Right cardiac atrium (tissue), 5 donors: ENCODE measurements at regions not wholly inside any gene's neighbourhood (a gene's known extent, or its start where the extent isn't known, plus 50 kb on each side); places are given as distances from the start of the nearest gene placed in this dataset.

Experiments used
- ATAC-seq, 2 donors: fragments of 200-7000 bp; cut with Tn5 transposase; one replicate each; pipeline versions ENCODE4 v1.8.0 to v1.9.1; 2020; ENCODE audit warnings: moderate library complexity in 2 of 2, mild to moderate bottlenecking in 1 of 2
- DNase-seq, 3 donors: peaks; one replicate each; pipeline ENCODE4 v3.0.0-alpha.2; 2020
- H3K27ac ChIP-seq: one replicate; pipeline ENCODE4 v1.5.1; 2013; ENCODE audit warnings: mild to moderate bottlenecking, low read length, control low read depth, moderate library complexity
- H3K27me3 ChIP-seq: one replicate; pipeline ENCODE4 v1.6.1; 2013; ENCODE audit not compliant: control insufficient read depth, insufficient read depth
- H3K4me1 ChIP-seq: one replicate; pipeline ENCODE4 v1.6.1; 2013; ENCODE audit warnings: low read length; ENCODE audit not compliant: control insufficient read depth, insufficient read depth
- H3K4me3 ChIP-seq: one replicate; pipeline ENCODE4 v1.5.1; 2013; ENCODE audit warnings: low read length, control low read depth
- H3K9me3 ChIP-seq: one replicate; pipeline ENCODE4 v1.6.1; 2013; ENCODE audit warnings: low read length; ENCODE audit not compliant: control insufficient read depth
- WGBS: extraction: QIAGEN DNeasy Blood & Tissue Kit; methylation state at CpG from one replicate; pipeline ENCODE4 v1.1.7; 2013; 5-methylcytosine and 5-hydroxymethylcytosine counted together
- intact Hi-C, 4 donors: fragments of 100-400 bp; cut with DNase I; formaldehyde crosslinking; loops; one replicate each; pipeline versions ENCODE4 v1.11.0 to v1.14.0; 2022 to 2023
- donor health status: healthy with polysubstance abuse.
- donor health status: DM: no; HTN: yes; CAD: no.
- donor health status: DM: no; HTN: no; CAD: no.
- donor health status: DM: no; HTN: yes; CAD: no; lungs with severe emphysema.
- donor health status: DM: yes; HTN: yes; CAD: no.

GRCh38 chr10:105697290-105697780 lies 1056.2 kb downstream of the SORCS3 start:
- intact Hi-C loops, result no loop called here
- Histone ChIP-seq H3K9me3 (no peaks in the 10 kb centered on the region), H3K27me3 (no peaks in the 10 kb centered on the region), H3K4me3 (no peak overlapping the region), H3K27ac (no peak overlapping the region), H3K4me1 (no peaks in the 10 kb centered on the region)
- WGBS, result 48% methylated on average over 3 of the region's 3 CpGs
- no peak for DNase-seq
- no peak for ATAC-seq

- ATAC-seq (no peak), DNase-seq (no peak)
- Histone ChIP-seq H3K27me3 (no peaks in the 10 kb centered on the region), H3K4me3 (no peak overlapping the region), H3K9me3 (no peaks in the 10 kb centered on the region), H3K27ac (no peak overlapping the region), H3K4me1 (no peaks in the 10 kb centered on the region)
- WGBS, result 45% methylated on average over 1 of the region's 1 CpG
- intact Hi-C loops, result loop anchor here in 1 of 4 donors (5.0 kb wide), 1 partner anchor 630 kb away; no protein-coding TSS in a partner anchor
Observed at GRCh38 chr10:105691811-105692210, 1050.7 kb downstream of the SORCS3 start.

GRCh38 chr10:105682911-105683310 lies 1041.8 kb downstream of the SORCS3 start:
- H3K27ac ChIP-seq, result no peak overlapping the region
- DNase-seq (no peak), ATAC-seq (no peak)
- intact Hi-C loops, result no loop called here
- WGBS, result 42% methylated on average over 3 of the region's 3 CpGs
- H3K4me1 ChIP-seq, result no peaks in the 10 kb centered on the region
- no peaks in the 10 kb centered on the region for H3K9me3 ChIP-seq
- no peak overlapping the region for H3K4me3 ChIP-seq
- no peaks in the 10 kb centered on the region for H3K27me3 ChIP-seq

GRCh38 chr10:105681051-105681450 lies 1040.0 kb downstream of the SORCS3 start:
- no peak overlapping the region for H3K27ac ChIP-seq
- no peaks in the 10 kb centered on the region for H3K27me3 ChIP-seq
- ATAC-seq (no peak), DNase-seq (no peak)
- WGBS, result 60% methylated on average over 5 of the region's 5 CpGs
- intact Hi-C loops, result no loop called here
- no peaks in the 10 kb centered on the region for H3K4me1 ChIP-seq
- no peaks in the 10 kb centered on the region for H3K9me3 ChIP-seq
- H3K4me3 ChIP-seq, result no peak overlapping the region

GRCh38 chr10:105679781-105680180 lies 1038.7 kb downstream of the SORCS3 start:
- Histone ChIP-seq H3K4me3 (no peak overlapping the region), H3K27ac (no peak overlapping the region), H3K27me3 (no peaks in the 10 kb centered on the region), H3K9me3 (no peaks in the 10 kb centered on the region), H3K4me1 (no peaks in the 10 kb centered on the region)
- DNase-seq (no peak), ATAC-seq (no peak)
- intact Hi-C loops, result no loop called here
- 83% methylated on average over 1 of the region's 1 CpG for WGBS

GRCh38 chr10:105675333-105675732 lies 1034.2 kb downstream of the SORCS3 start:
- Histone ChIP-seq H3K27ac (no peak overlapping the region), H3K9me3 (no peaks in the 10 kb centered on the region), H3K4me3 (no peak overlapping the region), H3K4me1 (no peaks in the 10 kb centered on the region), H3K27me3 (no peaks in the 10 kb centered on the region)
- intact Hi-C loops, result no loop called here
- DNase-seq, result no peak
- WGBS, result 84% methylated on average over 1 of the region's 1 CpG
- no peak for ATAC-seq

GRCh38 chr10:105674448-105674847 lies 1033.4 kb downstream of the SORCS3 start:
- Histone ChIP-seq H3K4me1 (no peaks in the 10 kb centered on the region), H3K27ac (no peak overlapping the region), H3K27me3 (no peaks in the 10 kb centered on the region), H3K9me3 (no peaks in the 10 kb centered on the region), H3K4me3 (no peak overlapping the region)
- DNase-seq (no peak), ATAC-seq (no peak)
- WGBS, result 82% methylated on average over 5 of the region's 5 CpGs
- intact Hi-C loops, result no loop called here

- ATAC-seq (no peak), DNase-seq (no peak)
- Histone ChIP-seq H3K27ac (no peak overlapping the region), H3K9me3 (no peaks in the 10 kb centered on the region), H3K4me1 (no peaks in the 10 kb centered on the region), H3K27me3 (no peaks in the 10 kb centered on the region), H3K4me3 (no peak overlapping the region)
- 66% methylated on average over 4 of the region's 4 CpGs for WGBS
- intact Hi-C loops, result no loop called here
Observed at GRCh38 chr10:105658696-105659095, 1017.6 kb downstream of the SORCS3 start.

GRCh38 chr10:105656856-105657255 lies 1015.8 kb downstream of the SORCS3 start:
- Histone ChIP-seq H3K4me3 (no peak overlapping the region), H3K27ac (no peak overlapping the region), H3K9me3 (no peaks in the 10 kb centered on the region), H3K4me1 (no peaks in the 10 kb centered on the region), H3K27me3 (no peaks in the 10 kb centered on the region)
- intact Hi-C loops, result no loop called here
- ATAC-seq (no peak), DNase-seq (no peak)

GRCh38 chr10:105650306-105650705 lies 1009.2 kb downstream of the SORCS3 start:
- H3K4me1 ChIP-seq, result no peaks in the 10 kb centered on the region
- ATAC-seq (no peak), DNase-seq (no peak)
- no peak overlapping the region for H3K27ac ChIP-seq
- H3K9me3 ChIP-seq, result no peaks in the 10 kb centered on the region
- H3K4me3 ChIP-seq, result no peak overlapping the region
- WGBS, result 67% methylated on average over 3 of the region's 3 CpGs
- no peaks in the 10 kb centered on the region for H3K27me3 ChIP-seq
- intact Hi-C loops, result no loop called here

- intact Hi-C loops, result no loop called here
- H3K9me3 ChIP-seq, result no peaks in the 10 kb centered on the region
Observed at GRCh38 chr10:105647354-105647753, 1006.3 kb downstream of the SORCS3 start.

GRCh38 chr10:105644978-105645377 lies 1003.9 kb downstream of the SORCS3 start:
- ATAC-seq, result no peak
- Histone ChIP-seq H3K27me3 (no peaks in the 10 kb centered on the region), H3K9me3 (no peaks in the 10 kb centered on the region), H3K4me3 (no peak overlapping the region), H3K4me1 (no peaks in the 10 kb centered on the region), H3K27ac (no peak overlapping the region)
- intact Hi-C loops, result no loop called here
- DNase-seq, result no peak
- 77% methylated on average over 2 of the region's 2 CpGs for WGBS

More at GRCh38 chr10:105647354-105647753, 1006.3 kb downstream of the SORCS3 start:
- H3K4me1 ChIP-seq, result no peaks in the 10 kb centered on the region
- no peaks in the 10 kb centered on the region for H3K27me3 ChIP-seq
- H3K4me3 ChIP-seq, result no peak overlapping the region
- no peak for ATAC-seq
- DNase-seq, result no peak
- H3K27ac ChIP-seq, result no peak overlapping the region
- WGBS, result 79% methylated on average over 1 of the region's 1 CpG
